GM12878 (cell line): ENCODE measurements at regions not wholly inside any gene's neighbourhood (a gene's known extent, or its start where the extent isn't known, plus 50 kb on each side); places are given as distances from the start of the nearest gene placed in this dataset.

Source experiments
- ATAC-seq: fragments of 200-7000 bp; cut with Tn5 transposase; 3 replicates; pipeline ENCODE4 v1.9.1; 2020; ENCODE audit warnings: mild to moderate bottlenecking, moderate library complexity
- BruUV-seq: library from RNA; stranded (reverse); fragments of 400-500 nt; replicated peaks from 2 replicates; lab custom pipeline; 2021; lab: Mats Ljungman, UMichigan
- CTCF ChIA-PET: fragments of 300-600 bp; sonication (Branson Sonifier 250); formaldehyde crosslinking; extraction: SDS; loops from one replicate; lab custom pipeline; 2021; ENCODE audit warnings: inconsistent platforms; lab: Yijun Ruan, JAX
- POLR2A ChIA-PET: fragments of 350-600 bp; formaldehyde crosslinking; extraction: SDS; loops from one replicate; lab custom pipeline; 2021; ENCODE audit warnings: inconsistent platforms; lab: Charles Lee
- RAD21 ChIA-PET: fragments of 300-600 bp; sonication (Branson Sonifier 250); formaldehyde crosslinking; loops from one replicate; lab custom pipeline; 2023; ENCODE audit warnings: antibody characterized with exemption; ENCODE audit not compliant: unreplicated experiment; lab: Charles Lee
- SMC1A ChIA-PET: fragments of 300-600 bp; sonication (Branson Sonifier 250); formaldehyde crosslinking; loops from one replicate; lab custom pipeline; 2023; ENCODE audit not compliant: unreplicated experiment, uncharacterized antibody; lab: Charles Lee
- DNase-seq: peaks from one replicate; pipeline ENCODE4 v3.0.0-alpha.2; 2011; ENCODE audit warnings: low read depth, low spot score
- FAIRE-seq: peaks from 3 replicates; lab custom pipeline; 2011; peaks lifted over from hg19 to GRCh38; lab: Jason Lieb, UNC
- H2AFZ ChIP-seq: 2 replicates; pipeline ENCODE4 v1.6.0; 2011; ENCODE audit warnings: low read depth, low read length, control low read depth; ENCODE audit not compliant: control insufficient read depth
- H3K27ac ChIP-seq: 2 replicates; pipeline ENCODE4 v1.5.1; 2011; ENCODE audit warnings: control low read depth; ENCODE audit not compliant: control insufficient read depth, insufficient read depth
- H3K27me3 ChIP-seq, 2 experiments: replicated peaks in 1 of 2; 2 replicates each; pipeline versions ENCODE4 v1.6.0 to v1.6.1; 2011; ENCODE audit warnings: low read length in 1 of 2; ENCODE audit not compliant: control insufficient read depth in 2 of 2, insufficient read depth in 2 of 2
- H3K36me3 ChIP-seq, 2 experiments: 2 replicates each; pipeline ENCODE4 v1.5.1; 2011; ENCODE audit warnings: low read length in 1 of 2; ENCODE audit not compliant: control insufficient read depth in 2 of 2, insufficient read depth in 2 of 2
- H3K4me1 ChIP-seq: 2 replicates; pipeline ENCODE4 v1.6.1; 2011; ENCODE audit warnings: mild to moderate bottlenecking, low read length, moderate library complexity, mixed read lengths; ENCODE audit not compliant: control insufficient read depth, insufficient read depth
- H3K4me2 ChIP-seq: 2 replicates; pipeline ENCODE4 v1.6.0; 2011; ENCODE audit warnings: control low read depth; ENCODE audit not compliant: control insufficient read depth, insufficient read depth
- H3K4me3 ChIP-seq: fragments of 200-600 bp; sonication (generic); 2 replicates; pipeline ENCODE4 v1.5.1; 2016
- H3K79me2 ChIP-seq: 2 replicates; pipeline ENCODE4 v1.6.0; 2011; ENCODE audit warnings: low read length; ENCODE audit not compliant: control insufficient read depth, insufficient read depth
- H3K9ac ChIP-seq: 2 replicates; pipeline ENCODE4 v1.8.0; 2011; ENCODE audit warnings: low read length, control low read depth, mixed read lengths; ENCODE audit not compliant: control insufficient read depth, insufficient read depth
- H3K9me3 ChIP-seq: replicated peaks from 3 replicates; pipeline ENCODE4 v1.5.1; 2011; ENCODE audit warnings: mild to moderate bottlenecking, low read length; ENCODE audit not compliant: control insufficient read depth, insufficient read depth
- H4K20me1 ChIP-seq: 2 replicates; pipeline ENCODE4 v1.6.0; 2011; ENCODE audit not compliant: control insufficient read depth, insufficient read depth
- NR2C1 ChIP-seq: fragments of 450-650 bp; IDR thresholded peaks from 2 replicates; pipeline ENCODE4 v1.6.1; 2017; ENCODE audit warnings: antibody characterized with exemption, mild to moderate bottlenecking, moderate library complexity
- RAD21 ChIP-seq: IDR thresholded peaks from 2 replicates; pipeline ENCODE4 v1.6.1; 2011; ENCODE audit warnings: mild to moderate bottlenecking, low read depth, low read length, moderate library complexity; ENCODE audit not compliant: insufficient read depth
- SMAD1 ChIP-seq: fragments of 450-650 bp; IDR thresholded peaks from 2 replicates; pipeline ENCODE4 v1.6.1; 2018; ENCODE audit warnings: mild to moderate bottlenecking, low read depth; ENCODE audit not compliant: partially characterized antibody
- YY1 ChIP-seq: IDR thresholded peaks from 2 replicates; pipeline ENCODE4 v1.6.1; 2011; ENCODE audit warnings: low read depth, mild to moderate bottlenecking, low read length
- whole genome bisulfite sequencing: methylation state at CpG from one replicate; pipeline ENCODE4 v1.1.6; 2016; ENCODE audit warnings: low lambda C conversion rate; ENCODE audit not compliant: insufficient replicate concordance, insufficient coverage; ENCODE audit errors: missing lambda C conversion rate; 5-methylcytosine and 5-hydroxymethylcytosine counted together
- in situ Hi-C: fragments of 300-500 bp; cut with MboI; formaldehyde crosslinking; loops from 9 replicates; pipeline ENCODE4 v1.14.3; 2018; ENCODE audit warnings: mixed read lengths
- intact Hi-C: fragments of 100-400 bp; cut with micrococcal nuclease; formaldehyde crosslinking; loops from one replicate; pipeline ENCODE4 v1.14.2; 2022; ENCODE audit not compliant: unreplicated experiment
- TF ChIP-seq, protein P1 (sequence below): IDR thresholded peaks from 2 replicates; pipeline ENCODE4 v1.6.1; 2011; ENCODE audit warnings: low read depth, low read length, improper control_type of control experiment, borderline replicate concordance

GRCh38 chr12:124188561-124189405, 106.1 kb upstream of the RFLNA start:
- intact Hi-C loops (no loop called here), in situ Hi-C loops (no loop called here)
- H3K27ac ChIP-seq = no peak overlapping the region
- H3K4me2 ChIP-seq = no peak overlapping the region
- no peak overlapping the region for H2AFZ ChIP-seq
- H3K9me3 ChIP-seq = no peaks in the 10 kb centered on the region; the same call in 2 of the 3 replicates
- DNase-seq (no peak), FAIRE-seq (no peak), ATAC-seq (no peak)
- H3K36me3 ChIP-seq = no peaks in the 10 kb centered on the region
- TF ChIP-seq, protein P1, sequence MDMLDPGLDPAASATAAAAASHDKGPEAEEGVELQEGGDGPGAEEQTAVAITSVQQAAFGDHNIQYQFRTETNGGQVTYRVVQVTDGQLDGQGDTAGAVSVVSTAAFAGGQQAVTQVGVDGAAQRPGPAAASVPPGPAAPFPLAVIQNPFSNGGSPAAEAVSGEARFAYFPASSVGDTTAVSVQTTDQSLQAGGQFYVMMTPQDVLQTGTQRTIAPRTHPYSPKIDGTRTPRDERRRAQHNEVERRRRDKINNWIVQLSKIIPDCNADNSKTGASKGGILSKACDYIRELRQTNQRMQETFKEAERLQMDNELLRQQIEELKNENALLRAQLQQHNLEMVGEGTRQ = no peak
- TF ChIP-seq RAD21 = no peak
- TF ChIP-seq NR2C1 = no peak
- no peak for TF ChIP-seq YY1
- no peak for TF ChIP-seq SMAD1
- H3K79me2 ChIP-seq = no peaks in the 10 kb centered on the region
- ChIA-PET SMC1A (no interaction called here), RAD21 (no interaction called here), CTCF (interaction anchor here (0.5 to 0.6 kb wide), 2 partner anchors 23 to 178 kb away, joined by 3 read pairs; no protein-coding TSS in a partner anchor), POLR2A (no interaction called here)
- H3K4me1 ChIP-seq = no peaks in the 10 kb centered on the region
- H3K9ac ChIP-seq = no peak overlapping the region
- 0 out of 4 replicates have a peak, but pooled peaks cover 0 to 1% of the 10 kb centered on the region in 2 experiments for H3K27me3 ChIP-seq
- 31% methylated on average over 15 of the region's 15 CpGs for WGBS
- no peaks in the 10 kb centered on the region for H4K20me1 ChIP-seq
- BruUV-seq = no TSS peak
- no peak overlapping the region for H3K4me3 ChIP-seq
